ENCODE measurements at regions not wholly inside any gene's neighbourhood (a gene's known extent, or its start where the extent isn't known, plus 50 kb on each side); places are given as distances from the start of the nearest gene placed in this dataset.

- TF ChIP-seq GATA1 (IDR thresholded peaks at IDR 0.05; ENCODE audit: low read depth, low read length) (no peak), POLR2A (IDR thresholded peaks at IDR 0.05; ENCODE audit: low read length) (no peak)
- DNase-seq, result no peak
Measured at GRCh38 chr4:17096692-17097091, 198.2 kb upstream of the LDB2 start.

GRCh38 chr4:17095771-17096170 lies 197.3 kb upstream of the LDB2 start:
- TF ChIP-seq POLR2A (IDR thresholded peaks at IDR 0.05; ENCODE audit: low read length) (no peak), GATA1 (IDR thresholded peaks at IDR 0.05; ENCODE audit: low read depth, low read length) (no peak)
- DNase-seq, result no peak

- no peak for DNase-seq
- TF ChIP-seq GATA1 (IDR thresholded peaks at IDR 0.05; ENCODE audit: low read depth, low read length), result no peak
- no peak for TF ChIP-seq POLR2A (IDR thresholded peaks at IDR 0.05; ENCODE audit: low read length)
Measured at GRCh38 chr4:17094876-17095210, 196.4 kb upstream of the LDB2 start.

GRCh38 chr4:17094159-17094875 lies 195.9 kb upstream of the LDB2 start:
- TF ChIP-seq POLR2A (IDR thresholded peaks at IDR 0.05; ENCODE audit: low read length) (no peak), GATA1 (IDR thresholded peaks at IDR 0.05; ENCODE audit: low read depth, low read length) (no peak)
- no peak for DNase-seq

GRCh38 chr4:17093481-17093880 lies 195.0 kb upstream of the LDB2 start:
- DNase-seq, result no peak
- TF ChIP-seq GATA1 (IDR thresholded peaks at IDR 0.05; ENCODE audit: low read depth, low read length), result no peak
- no peak for TF ChIP-seq POLR2A (IDR thresholded peaks at IDR 0.05; ENCODE audit: low read length)

DNA sequence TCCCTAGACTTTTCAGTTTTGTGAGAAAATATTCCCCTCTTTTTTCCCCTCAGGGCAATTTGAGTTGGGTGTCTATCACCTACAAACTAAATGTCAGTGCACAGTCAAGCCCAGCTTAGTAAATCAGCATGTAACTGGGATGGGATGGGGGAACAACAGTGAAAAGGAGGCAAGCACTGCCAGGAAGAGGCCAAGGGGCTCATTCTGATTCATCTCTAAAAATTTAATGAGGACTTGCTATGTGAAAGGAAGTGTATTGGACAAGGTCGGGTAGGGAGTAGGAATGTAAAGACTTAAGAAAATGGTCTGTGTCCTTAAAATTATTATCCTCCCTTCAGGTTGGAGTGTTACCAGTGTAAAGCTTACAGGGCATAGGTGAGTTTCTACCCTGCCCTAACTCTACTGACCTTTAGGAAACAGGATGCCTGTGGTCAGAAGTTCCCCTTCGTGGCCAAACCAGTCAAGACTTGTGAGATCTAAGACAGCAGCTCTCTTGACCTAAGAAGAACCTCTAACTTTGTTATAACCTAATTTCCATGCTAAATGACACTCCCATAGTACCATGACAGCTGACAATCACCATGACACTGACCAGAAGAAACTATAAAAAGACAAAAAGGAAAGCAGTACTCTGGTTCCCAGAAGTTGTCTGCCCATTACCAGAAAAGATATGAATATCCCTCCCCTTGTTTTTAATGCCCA lies 194.4 kb upstream of the LDB2 start:
- no peak for TF ChIP-seq GATA1 (IDR thresholded peaks at IDR 0.05; ENCODE audit: low read depth, low read length)
- no peak for TF ChIP-seq POLR2A (IDR thresholded peaks at IDR 0.05; ENCODE audit: low read length)

DNA sequence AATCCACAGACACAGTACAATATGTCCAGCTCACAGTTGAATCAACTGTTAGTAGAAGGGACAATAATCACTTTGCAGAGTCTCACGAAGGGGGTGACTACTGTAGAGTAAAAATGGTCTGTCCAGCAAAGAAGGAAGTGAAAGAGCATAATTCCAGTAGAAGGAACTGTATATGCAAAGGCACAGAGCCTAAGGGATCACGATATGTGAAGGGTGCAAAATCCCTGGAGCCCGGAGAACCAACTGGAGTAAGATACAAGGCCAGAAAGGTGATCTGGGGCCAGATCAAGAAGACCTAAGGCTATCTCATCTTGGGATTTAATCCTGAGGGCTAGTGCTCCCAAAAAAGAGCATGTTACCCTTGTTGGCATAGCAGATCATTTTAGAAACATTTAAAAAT lies 192.7 kb upstream of the LDB2 start:
- no peak for DNase-seq
- no peak for TF ChIP-seq GATA1 (IDR thresholded peaks at IDR 0.05; ENCODE audit: low read depth, low read length)
- no peak for TF ChIP-seq POLR2A (IDR thresholded peaks at IDR 0.05; ENCODE audit: low read length)

More for the DNA sequence above, 194.4 kb upstream of the LDB2 start:
- no peak for DNase-seq

DNA sequence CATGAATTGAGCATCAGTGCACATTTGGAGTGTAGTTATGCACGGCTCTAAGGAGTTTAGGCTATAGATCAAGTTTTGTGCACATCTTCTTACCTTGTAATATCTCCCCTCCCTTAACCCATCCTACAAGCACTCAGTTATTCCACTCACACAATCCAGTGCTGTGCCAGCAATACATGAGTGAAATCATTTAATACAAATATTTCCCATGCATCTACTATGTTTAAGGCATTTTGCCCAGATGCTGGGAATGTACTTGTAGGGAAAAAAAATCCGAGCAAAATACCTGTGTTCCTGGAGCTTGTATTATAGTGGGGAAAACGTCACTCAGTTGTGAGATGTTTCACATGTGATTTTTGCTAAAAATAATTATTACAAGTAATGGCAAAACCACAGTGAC lies 191.6 kb upstream of the LDB2 start:
- TF ChIP-seq POLR2A (IDR thresholded peaks at IDR 0.05; ENCODE audit: low read length) (no peak), GATA1 (IDR thresholded peaks at IDR 0.05; ENCODE audit: low read depth, low read length) (no peak)
- no peak for DNase-seq

DNA sequence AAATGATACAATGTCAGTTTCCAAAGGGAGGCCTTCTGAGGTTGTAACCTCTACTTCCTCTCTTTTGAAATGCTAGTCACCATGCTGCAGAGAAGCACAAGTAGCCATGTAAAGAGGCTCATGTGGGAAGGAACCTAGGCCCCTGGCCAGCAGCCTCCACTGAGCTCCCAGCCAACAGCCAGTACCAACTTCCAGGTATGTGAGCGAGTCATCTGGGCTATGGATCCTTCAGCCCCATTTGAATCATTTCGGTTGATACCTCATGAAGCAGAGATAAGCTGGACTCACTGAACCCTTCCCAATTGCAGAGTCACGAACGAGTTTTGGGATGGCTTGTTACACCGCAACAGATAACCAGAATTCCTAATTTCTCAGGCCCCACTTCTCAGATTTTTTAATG lies 187.0 kb upstream of the LDB2 start:
- TF ChIP-seq POLR2A (IDR thresholded peaks at IDR 0.05; ENCODE audit: low read length) (no peak), GATA1 (IDR thresholded peaks at IDR 0.05; ENCODE audit: low read depth, low read length) (no peak)
- no peak for DNase-seq

- no peak for TF ChIP-seq POLR2A (IDR thresholded peaks at IDR 0.05; ENCODE audit: low read length)
- TF ChIP-seq GATA1 (IDR thresholded peaks at IDR 0.05; ENCODE audit: low read depth, low read length), result no peak
- no peak for DNase-seq
Measured at GRCh38 chr4:17082186-17082585, 183.7 kb upstream of the LDB2 start.

GRCh38 chr4:17081179-17081578 lies 182.7 kb upstream of the LDB2 start:
- TF ChIP-seq GATA1 (IDR thresholded peaks at IDR 0.05; ENCODE audit: low read depth, low read length) (no peak), POLR2A (IDR thresholded peaks at IDR 0.05; ENCODE audit: low read length) (no peak)
- no peak for DNase-seq

DNA sequence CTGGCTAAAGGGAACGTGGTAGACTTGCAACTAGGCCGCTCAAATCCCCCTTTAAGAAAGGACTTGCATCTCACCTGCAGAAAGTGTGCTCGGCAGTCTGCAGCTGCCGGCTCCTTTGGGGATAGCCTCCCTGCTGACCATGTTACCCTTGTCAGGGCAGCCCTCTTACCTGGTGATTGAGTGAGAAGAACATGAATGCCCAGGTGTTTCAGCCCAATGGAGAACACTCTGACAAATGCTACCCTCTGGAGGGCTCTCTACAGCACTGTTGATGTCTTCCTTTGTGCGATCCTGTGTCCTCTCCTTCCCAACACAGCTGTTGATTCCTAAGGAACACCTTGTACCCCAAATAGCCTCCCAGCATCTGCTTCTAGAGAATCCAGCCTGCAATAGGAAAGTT lies 178.7 kb upstream of the LDB2 start:
- no peak for DNase-seq
- TF ChIP-seq GATA1 (IDR thresholded peaks at IDR 0.05; ENCODE audit: low read depth, low read length), result no peak
- no peak for TF ChIP-seq POLR2A (IDR thresholded peaks at IDR 0.05; ENCODE audit: low read length)

DNA sequence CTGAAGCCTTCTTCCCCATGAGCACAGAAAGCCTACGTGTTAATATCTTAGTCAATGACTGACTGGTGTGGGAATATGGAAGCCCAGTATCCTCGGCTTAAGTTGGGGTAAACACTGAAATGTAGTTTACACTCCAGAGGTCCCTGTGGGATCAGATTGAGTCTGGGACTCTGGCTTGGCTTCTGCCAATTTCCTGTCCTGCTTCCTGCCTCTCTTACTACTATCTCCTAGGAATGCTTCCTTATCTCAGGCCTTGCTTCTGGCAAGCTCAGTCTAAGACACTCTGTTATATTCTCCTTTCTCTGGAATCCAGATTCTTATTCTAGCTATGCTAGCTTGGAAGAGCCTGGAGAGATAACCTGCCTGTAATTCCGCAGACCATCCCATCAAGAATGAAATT lies 174.0 kb upstream of the LDB2 start:
- TF ChIP-seq POLR2A (IDR thresholded peaks at IDR 0.05; ENCODE audit: low read length) (no peak), GATA1 (IDR thresholded peaks at IDR 0.05; ENCODE audit: low read depth, low read length) (no peak)
- no peak for DNase-seq

DNA sequence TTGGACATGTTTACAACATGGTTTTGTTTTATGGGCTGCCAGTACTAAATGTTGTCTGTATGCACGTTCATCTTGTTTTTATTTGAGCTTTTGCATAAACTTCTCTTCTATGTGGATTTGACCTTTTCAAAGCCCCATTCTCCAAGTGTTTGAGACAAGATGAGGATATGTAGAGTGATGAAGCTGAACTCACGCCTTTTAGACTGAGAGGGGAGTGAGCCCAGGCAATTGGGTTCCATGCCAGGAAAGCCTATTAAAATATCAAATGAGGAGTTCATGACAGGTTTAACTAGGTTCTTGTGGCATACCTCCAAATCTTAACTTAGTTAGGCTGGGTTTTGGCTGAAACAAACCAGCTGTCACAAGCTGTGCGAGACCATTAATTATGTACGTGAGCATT lies 170.4 kb upstream of the LDB2 start:
- no peak for DNase-seq
- TF ChIP-seq GATA1 (IDR thresholded peaks at IDR 0.05; ENCODE audit: low read depth, low read length) (no peak), POLR2A (IDR thresholded peaks at IDR 0.05; ENCODE audit: low read length) (no peak)

GRCh38 chr4:17068392-17068791 lies 169.9 kb upstream of the LDB2 start:
- TF ChIP-seq GATA1 (IDR thresholded peaks at IDR 0.05; ENCODE audit: low read depth, low read length) (no peak), POLR2A (IDR thresholded peaks at IDR 0.05; ENCODE audit: low read length) (no peak)
- DNase-seq, result no peak

Data from erythroblast (primary cell).